Smooth muscle cell (in vitro differentiated cells): ENCODE measurements at regions not wholly inside any gene's neighbourhood (a gene's known extent, or its start where the extent isn't known, plus 50 kb on each side); places are given as distances from the start of the nearest gene placed in this dataset.
A peak's percentile ranks its signal among the peaks of the same experiment; 100 is the strongest.

Source experiments
- DNase-seq: peaks from one replicate; lab custom pipeline; 2025; ENCODE audit not compliant: unreplicated experiment; lab: John Stamatoyannopoulos, UW
- H2AFZ ChIP-seq: fragments of 200-600 bp; sonication (generic); 2 replicates; pipeline ENCODE4 v1.6.0; 2016; ENCODE audit warnings: antibody characterized with exemption, low read depth, mild to moderate bottlenecking
- H3F3A ChIP-seq: fragments of 200-600 bp; sonication (generic); 2 replicates; pipeline ENCODE4 v1.6.0; 2017; ENCODE audit warnings: antibody characterized with exemption, low read depth
- H3K27ac ChIP-seq: fragments of 200-600 bp; sonication (generic); 2 replicates; pipeline ENCODE4 v1.5.1; 2016; ENCODE audit warnings: low read depth, mild to moderate bottlenecking
- H3K27me3 ChIP-seq: fragments of 200-600 bp; sonication (generic); 2 replicates; pipeline ENCODE4 v1.6.1; 2016; ENCODE audit warnings: low read depth, mild to moderate bottlenecking
- H3K36me3 ChIP-seq: fragments of 200-600 bp; sonication (generic); 2 replicates; pipeline ENCODE4 v1.5.1; 2016; ENCODE audit warnings: low read depth
- H3K4me1 ChIP-seq: fragments of 200-600 bp; sonication (generic); 2 replicates; pipeline ENCODE4 v1.5.1; 2016; ENCODE audit warnings: low read depth
- H3K4me2 ChIP-seq: fragments of 200-600 bp; sonication (generic); 2 replicates; pipeline ENCODE4 v1.6.0; 2016; ENCODE audit warnings: mild to moderate bottlenecking
- H3K4me3 ChIP-seq: fragments of 200-600 bp; sonication (generic); 2 replicates; pipeline ENCODE4 v1.5.1; 2016; ENCODE audit warnings: mild to moderate bottlenecking
- H3K79me2 ChIP-seq: fragments of 200-600 bp; sonication (generic); 2 replicates; pipeline ENCODE4 v1.6.0; 2016; ENCODE audit warnings: low read depth, mild to moderate bottlenecking
- H3K9ac ChIP-seq: fragments of 200-600 bp; sonication (generic); 2 replicates; pipeline ENCODE4 v1.6.0; 2016; ENCODE audit warnings: low read depth
- H3K9me3 ChIP-seq: fragments of 200-600 bp; sonication (generic); replicated peaks from 2 replicates; pipeline ENCODE4 v1.5.1; 2016; ENCODE audit warnings: low read depth
- H4K20me1 ChIP-seq: fragments of 200-600 bp; sonication (generic); 2 replicates; pipeline ENCODE4 v1.6.0; 2016; ENCODE audit warnings: low read depth
- CTCF ChIP-seq: fragments of 200-600 bp; sonication (generic); IDR thresholded peaks from 2 replicates; pipeline ENCODE4 v1.5.1; 2017; ENCODE audit warnings: borderline replicate concordance, mild to moderate bottlenecking, antibody characterized with exemption; ENCODE audit not compliant: insufficient read depth, poor library complexity, severe bottlenecking
- WGBS: methylation state at CpG from one replicate; pipeline ENCODE4 v1.1.7; 2016; ENCODE audit warnings: low lambda C conversion rate; 5-methylcytosine and 5-hydroxymethylcytosine counted together

DNA sequence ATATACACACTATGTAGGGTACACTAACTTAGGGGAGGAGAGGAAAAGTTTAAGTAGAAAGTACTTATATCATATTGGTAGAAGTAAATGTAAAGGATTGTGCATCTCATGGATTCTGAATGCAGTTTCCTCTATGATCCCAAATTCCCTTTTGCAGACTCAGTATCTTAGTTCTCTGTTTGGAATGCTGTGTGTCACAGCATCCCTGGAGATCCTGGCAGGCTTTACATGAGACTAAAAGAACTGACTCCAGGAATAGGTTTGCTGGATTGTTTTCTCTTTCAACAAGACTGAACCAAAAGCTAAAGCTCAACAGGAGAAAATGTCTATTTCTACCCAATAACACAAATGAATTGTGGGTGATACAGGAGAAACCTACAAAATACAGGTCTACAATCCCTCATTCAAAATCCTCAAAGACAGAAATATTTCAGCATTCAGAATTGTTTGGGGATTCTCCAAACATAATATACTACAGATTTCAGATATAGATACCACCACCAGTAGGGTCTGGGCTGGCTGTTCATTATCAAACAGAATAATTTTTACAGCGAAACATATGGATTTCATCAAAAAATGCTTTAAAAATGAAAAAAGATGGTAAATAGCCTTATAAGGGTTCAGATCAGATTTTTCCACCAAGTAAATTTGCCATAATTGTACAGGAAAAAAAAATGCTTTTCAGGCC is 324.7 kb upstream of the GRAMD2B start:
- Histone ChIP-seq H3K4me2 (no peak overlapping the region), H3K4me3 (no peak overlapping the region), H3K4me1 (no peaks in the 10 kb centered on the region), H3F3A (no peaks in the 10 kb centered on the region), H3K9ac (no peak overlapping the region), H4K20me1 (no peaks in the 10 kb centered on the region), H3K79me2 (no peaks in the 10 kb centered on the region), H3K27ac (no peak overlapping the region), H3K9me3 (no peaks in the 10 kb centered on the region), H3K27me3 (no peaks in the 10 kb centered on the region), H2AFZ (no peak overlapping the region), H3K36me3 (no peaks in the 10 kb centered on the region)
- WGBS = 97% methylated on average over 1 of the region's 1 CpG
- DNase-seq = no peak
- no peak for TF ChIP-seq CTCF

GRCh38 chr5:126099077-126099476 is 324.1 kb upstream of the GRAMD2B start:
- Histone ChIP-seq H3K27ac (no peak overlapping the region), H3K79me2 (no peaks in the 10 kb centered on the region), H3K9me3 (no peaks in the 10 kb centered on the region), H4K20me1 (no peaks in the 10 kb centered on the region), H2AFZ (no peak overlapping the region), H3K4me3 (no peak overlapping the region), H3K27me3 (no peaks in the 10 kb centered on the region), H3K4me1 (no peaks in the 10 kb centered on the region), H3K9ac (no peak overlapping the region), H3F3A (no peaks in the 10 kb centered on the region), H3K4me2 (no peak overlapping the region), H3K36me3 (no peaks in the 10 kb centered on the region)
- TF ChIP-seq CTCF = no peak
- no peak for DNase-seq
- WGBS = 84% methylated on average over 4 of the region's 4 CpGs

- H4K20me1 ChIP-seq = no peaks in the 10 kb centered on the region
- H2AFZ ChIP-seq = no peak overlapping the region
- no peak overlapping the region for H3K4me3 ChIP-seq
- H3K79me2 ChIP-seq = no peaks in the 10 kb centered on the region
- no peak overlapping the region for H3K4me2 ChIP-seq
- H3K36me3 ChIP-seq = no peaks in the 10 kb centered on the region
- H3K27ac ChIP-seq = no peak overlapping the region
- H3F3A ChIP-seq = peaks cover 5% of the 10 kb centered on the region
- TF ChIP-seq CTCF = peak; percentile 13
- DNase-seq = no peak
- H3K9ac ChIP-seq = no peak overlapping the region
- H3K4me1 ChIP-seq = no peaks in the 10 kb centered on the region
- H3K27me3 ChIP-seq = no peaks in the 10 kb centered on the region
- WGBS = 67% methylated on average over 5 of the region's 5 CpGs
- H3K9me3 ChIP-seq = no peaks in the 10 kb centered on the region
These were observed 322.4 kb upstream of the GRAMD2B start for GRCh38 chr5:126100767-126101166.

- Histone ChIP-seq H2AFZ (no peak overlapping the region), H3K27ac (no peak overlapping the region), H3K4me2 (no peak overlapping the region), H3K4me1 (no peaks in the 10 kb centered on the region), H3K36me3 (no peaks in the 10 kb centered on the region), H3K9me3 (no peaks in the 10 kb centered on the region), H3K27me3 (no peaks in the 10 kb centered on the region), H3K9ac (no peak overlapping the region), H4K20me1 (no peaks in the 10 kb centered on the region), H3K79me2 (no peaks in the 10 kb centered on the region), H3K4me3 (no peak overlapping the region), H3F3A (peaks cover 5% of the 10 kb centered on the region)
- no peak for DNase-seq
- TF ChIP-seq CTCF = no peak
- WGBS = 93% methylated on average over 4 of the region's 4 CpGs
These were observed 321.3 kb upstream of the GRAMD2B start for GRCh38 chr5:126101901-126102300.
